Chondrocyte (in vitro differentiated cells): ENCODE measurements at regions not wholly inside any gene's neighbourhood (a gene's known extent, or its start where the extent isn't known, plus 50 kb on each side); places are given as distances from the start of the nearest gene placed in this dataset.

Experiments
- DNase-seq: peaks from one replicate; pipeline ENCODE4 v3.0.0; 2021; ENCODE audit warnings: mixed read lengths, low spot score
- H3K27ac Mint-ChIP-seq: one replicate; pipeline ENCODE4 v1.8.0; 2021; ENCODE audit warnings: mild to moderate bottlenecking, moderate library complexity, mixed read lengths; ENCODE audit not compliant: unreplicated experiment
- H3K27me3 Mint-ChIP-seq: 2 replicates; pipeline ENCODE4 v1.8.0; 2021; ENCODE audit warnings: low read depth, mixed read lengths
- H3K36me3 Mint-ChIP-seq: 2 replicates; pipeline ENCODE4 v1.8.0; 2021; ENCODE audit warnings: low read depth, mixed read lengths
- H3K4me1 Mint-ChIP-seq: 2 replicates; pipeline ENCODE4 v1.8.0; 2021; ENCODE audit warnings: low read depth, mild to moderate bottlenecking, mixed read lengths
- H3K4me3 Mint-ChIP-seq: one replicate; pipeline ENCODE4 v1.8.0; 2021; ENCODE audit warnings: mild to moderate bottlenecking, moderate library complexity, mixed read lengths; ENCODE audit not compliant: unreplicated experiment
- H3K9me3 Mint-ChIP-seq: 2 replicates; pipeline ENCODE4 v1.8.0; 2021; ENCODE audit warnings: low read depth, mixed read lengths
- CTCF ChIP-seq: fragments of 200-600 bp; sonication (generic); IDR thresholded peaks from 2 replicates; pipeline ENCODE4 v1.5.0; 2021; ENCODE audit warnings: antibody characterized with exemption, mild to moderate bottlenecking, moderate library complexity

DNA sequence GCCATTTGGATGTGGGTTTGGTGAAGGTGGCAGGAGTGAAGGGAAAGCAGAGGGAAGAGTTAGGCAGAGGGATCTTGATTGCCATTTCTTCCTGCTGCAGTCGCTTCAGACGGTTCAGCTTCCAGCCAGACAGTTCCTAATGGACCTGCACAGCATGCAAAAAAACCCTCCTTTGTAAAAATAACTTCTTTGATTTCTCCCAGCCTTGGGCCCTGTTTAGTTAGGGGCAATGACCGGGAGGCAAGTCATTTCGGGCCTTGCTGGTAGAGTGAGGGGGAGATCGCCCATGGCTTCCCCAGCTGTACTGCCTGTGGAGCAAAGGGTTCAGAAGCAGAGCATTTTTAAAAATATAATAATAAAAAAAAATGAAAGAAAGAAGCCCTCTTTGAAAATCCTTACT is 67.2 kb upstream of the TLE1 start:
- no peak for DNase-seq
- Mint-ChIP-seq H3K9me3 (no peaks in the 10 kb centered on the region), H3K36me3 (no peaks in the 10 kb centered on the region), H3K27ac (no peak overlapping the region), H3K27me3 (peaks cover 2% of the 10 kb centered on the region), H3K4me3 (no peak overlapping the region), H3K4me1 (peaks cover 19% of the 10 kb centered on the region)
- TF ChIP-seq CTCF, result no peak

GRCh38 chr9:81758123-81758797 is 68.9 kb upstream of the TLE1 start:
- Mint-ChIP-seq H3K36me3 (no peaks in the 10 kb centered on the region), H3K9me3 (no peaks in the 10 kb centered on the region), H3K27ac (no peak overlapping the region), H3K4me3 (no peak overlapping the region), H3K27me3 (peaks cover 2% of the 10 kb centered on the region), H3K4me1 (peaks cover 19% of the 10 kb centered on the region)
- no peak for TF ChIP-seq CTCF
- no peak for DNase-seq

DNA sequence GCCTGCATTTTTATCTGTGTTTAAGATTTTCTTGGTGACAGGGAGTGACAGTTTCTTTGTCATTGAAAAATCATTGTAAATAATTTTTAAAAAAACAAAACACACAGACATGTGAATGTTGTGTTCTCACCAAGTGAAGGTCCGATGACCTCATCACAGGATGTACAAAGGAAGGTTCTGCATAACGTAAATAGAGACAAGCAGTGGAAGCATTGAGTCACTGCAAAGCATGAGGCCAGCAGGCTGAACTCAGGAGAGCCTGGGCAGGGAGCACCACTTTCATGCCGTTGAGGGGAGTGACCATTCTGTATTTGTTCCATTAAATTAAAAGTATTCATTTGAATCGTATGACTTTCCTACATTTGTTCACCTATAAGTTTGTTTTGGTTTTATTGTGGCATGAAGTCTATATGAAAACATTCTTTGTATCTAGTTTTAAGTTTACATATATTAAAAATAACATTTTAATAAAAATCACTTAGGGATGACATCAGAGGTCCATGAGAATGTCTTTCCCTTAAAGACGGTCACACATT is 70.4 kb upstream of the TLE1 start:
- peaks cover 19% of the 10 kb centered on the region for H3K4me1 Mint-ChIP-seq
- H3K27ac Mint-ChIP-seq, result peak overlapping the region; percentile 66
- no peak for DNase-seq
- no peaks in the 10 kb centered on the region for H3K27me3 Mint-ChIP-seq
- TF ChIP-seq CTCF, result no peak
- no peaks in the 10 kb centered on the region for H3K9me3 Mint-ChIP-seq
- no peak overlapping the region for H3K4me3 Mint-ChIP-seq
- H3K36me3 Mint-ChIP-seq, result no peaks in the 10 kb centered on the region

DNA sequence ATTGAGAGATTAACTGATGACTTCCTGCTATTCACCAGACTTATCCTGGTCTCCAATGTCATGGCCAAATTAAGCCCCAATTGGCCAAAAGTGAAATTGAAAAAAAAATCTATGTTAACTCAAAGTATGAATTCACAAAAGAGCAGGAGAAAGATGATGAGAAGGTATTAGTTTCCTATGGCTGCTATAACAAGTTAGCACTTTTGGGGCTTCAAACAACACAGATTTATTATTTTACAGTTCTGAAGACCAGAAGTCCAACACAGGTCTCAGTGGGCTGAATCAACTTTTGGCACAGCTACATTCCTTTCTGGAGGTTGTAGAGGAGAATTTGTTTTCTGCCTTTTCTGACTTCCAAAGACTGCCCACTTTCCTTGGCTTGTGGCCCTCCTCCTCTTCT is 78.6 kb upstream of the TLE1 start:
- H3K4me1 Mint-ChIP-seq, result peaks cover 18% of the 10 kb centered on the region

GRCh38 chr9:81771571-81771970 is 82.2 kb upstream of the TLE1 start:
- Mint-ChIP-seq H3K4me1 (peaks cover 18% of the 10 kb centered on the region), H3K27ac (no peak overlapping the region), H3K27me3 (no peaks in the 10 kb centered on the region), H3K36me3 (no peaks in the 10 kb centered on the region), H3K4me3 (no peak overlapping the region), H3K9me3 (peaks cover 9% of the 10 kb centered on the region)
- no peak for TF ChIP-seq CTCF
- DNase-seq, result no peak

More for the DNA sequence above, 78.6 kb upstream of the TLE1 start:
- no peak for TF ChIP-seq CTCF
- Mint-ChIP-seq H3K9me3 (peaks cover 7% of the 10 kb centered on the region), H3K36me3 (no peaks in the 10 kb centered on the region), H3K27ac (no peak overlapping the region), H3K27me3 (no peaks in the 10 kb centered on the region), H3K4me3 (no peak overlapping the region)
- DNase-seq, result no peak
